ENCODE measurements at regions not wholly inside any gene's neighbourhood (a gene's known extent, or its start where the extent isn't known, plus 50 kb on each side); places are given as distances from the start of the nearest gene placed in this dataset.
"Not testable (repeated sequence)": the region's sequence is repeated elsewhere in the genome, so short reads cannot be mapped to it uniquely, and the experiment has no call there.

DNA sequence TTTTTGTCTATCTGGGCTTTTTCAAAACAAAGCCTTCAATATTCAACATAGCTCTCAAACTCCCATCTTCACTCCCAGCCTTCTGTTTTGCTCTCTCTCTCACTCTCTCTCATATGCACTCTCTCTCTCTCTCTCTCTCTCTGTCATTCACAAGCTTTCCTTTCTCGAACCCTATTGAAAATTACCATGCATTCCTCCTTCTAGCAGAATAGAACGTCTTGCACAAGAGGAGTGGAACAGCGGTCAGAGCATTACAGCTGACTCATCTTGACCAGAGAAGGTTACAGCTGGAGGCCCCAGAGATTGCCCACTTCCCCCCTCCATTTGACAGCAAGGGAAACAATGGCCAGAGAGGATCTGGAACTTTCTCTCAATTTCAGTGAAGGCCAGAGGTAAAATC, 51.0 kb upstream of the LIFR start:
- DNase-seq (no peak), ATAC-seq (no peak)

DNA sequence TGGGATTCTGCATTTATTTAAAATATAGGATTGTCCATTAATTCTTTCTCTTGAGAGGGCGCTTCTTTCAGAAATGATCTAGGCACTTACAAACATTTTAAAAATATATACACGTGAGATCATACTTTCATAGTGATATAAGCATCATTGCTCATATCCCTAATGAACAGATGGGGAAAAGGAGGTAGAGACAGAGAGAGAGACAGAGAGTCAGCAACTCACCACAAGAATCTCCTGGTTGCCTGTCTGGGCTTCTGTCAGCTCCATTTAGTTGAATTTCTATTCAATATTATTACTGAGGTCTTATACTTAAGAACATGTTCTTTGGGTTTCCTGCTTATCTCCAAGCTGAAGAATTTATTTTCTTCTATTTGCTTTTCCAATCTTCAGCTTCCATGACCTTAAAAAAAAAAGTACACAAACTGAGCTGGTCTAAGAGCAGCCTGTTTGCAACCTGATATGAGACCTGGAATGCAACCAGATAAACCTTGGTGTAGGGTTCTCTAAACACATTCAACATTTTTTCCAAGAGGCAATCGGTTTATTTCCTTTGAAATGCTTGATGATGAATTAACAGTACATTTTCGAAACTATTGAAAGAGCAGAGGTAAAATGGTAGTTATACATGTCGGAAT, 51.6 kb upstream of the LIFR start:
- no peak for ATAC-seq
- no peak for DNase-seq

DNA sequence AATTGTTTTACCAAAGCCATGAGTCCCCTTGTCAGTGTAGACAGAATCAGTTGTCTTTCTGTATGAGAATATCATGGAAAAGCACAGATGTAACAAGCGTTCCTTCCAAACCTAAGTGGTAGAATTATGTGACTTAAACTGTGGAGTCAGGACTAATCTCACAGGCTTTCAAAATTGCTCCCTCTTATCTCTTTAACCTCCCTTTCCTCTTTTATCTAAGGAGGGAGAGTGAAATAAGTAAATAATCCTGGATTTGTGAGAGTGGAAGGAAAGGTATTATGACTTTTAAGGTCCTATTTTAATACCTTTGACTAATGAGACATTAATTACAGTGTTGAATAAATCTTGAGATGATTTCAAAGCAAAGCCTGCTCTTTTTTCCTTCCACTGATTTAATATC, 52.4 kb upstream of the LIFR start:
- ATAC-seq, result no peak

DNA sequence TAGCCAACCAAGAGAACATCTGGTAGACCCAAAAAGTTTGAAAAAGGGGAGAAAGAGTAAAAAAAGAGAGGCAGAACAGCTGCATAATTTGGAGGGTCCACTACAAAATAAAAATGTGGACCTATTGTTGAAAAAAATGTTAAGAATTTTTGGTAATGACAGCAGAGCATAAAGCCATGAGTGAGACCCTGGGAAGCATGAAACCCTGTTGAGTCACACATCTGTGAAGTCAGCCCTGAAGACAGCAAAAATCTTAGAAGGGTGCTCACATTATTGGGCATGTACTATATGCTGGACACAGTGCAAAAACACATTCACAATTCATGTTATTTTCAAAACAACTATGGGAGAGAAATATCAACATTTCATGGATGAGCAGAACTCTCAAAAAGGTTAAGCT, 56.4 kb upstream of the LIFR start:
- DNase-seq (no peak), ATAC-seq (no peak)

More for the DNA sequence above, 52.4 kb upstream of the LIFR start:
- DNase-seq, result no peak

DNA sequence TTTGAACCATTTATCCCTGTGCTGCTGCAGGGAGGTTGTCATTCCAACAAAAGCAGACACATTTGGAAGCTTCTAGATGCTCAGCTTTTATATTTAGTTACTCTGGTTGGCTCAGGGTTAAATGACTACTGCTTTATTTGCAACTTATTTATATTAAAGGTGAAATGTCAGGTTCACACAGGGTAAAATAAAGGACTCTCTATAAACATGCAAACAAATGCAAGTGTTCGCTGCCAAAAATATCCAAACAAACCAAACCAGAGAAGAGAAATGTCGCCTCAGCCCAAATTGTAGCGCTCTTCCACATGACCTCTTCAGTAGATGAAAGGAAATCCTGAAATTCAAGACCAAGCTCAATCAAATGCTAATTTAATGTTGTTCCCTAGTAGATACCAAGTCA, 57.0 kb upstream of the LIFR start:
- ATAC-seq (no peak), DNase-seq (no peak)

DNA sequence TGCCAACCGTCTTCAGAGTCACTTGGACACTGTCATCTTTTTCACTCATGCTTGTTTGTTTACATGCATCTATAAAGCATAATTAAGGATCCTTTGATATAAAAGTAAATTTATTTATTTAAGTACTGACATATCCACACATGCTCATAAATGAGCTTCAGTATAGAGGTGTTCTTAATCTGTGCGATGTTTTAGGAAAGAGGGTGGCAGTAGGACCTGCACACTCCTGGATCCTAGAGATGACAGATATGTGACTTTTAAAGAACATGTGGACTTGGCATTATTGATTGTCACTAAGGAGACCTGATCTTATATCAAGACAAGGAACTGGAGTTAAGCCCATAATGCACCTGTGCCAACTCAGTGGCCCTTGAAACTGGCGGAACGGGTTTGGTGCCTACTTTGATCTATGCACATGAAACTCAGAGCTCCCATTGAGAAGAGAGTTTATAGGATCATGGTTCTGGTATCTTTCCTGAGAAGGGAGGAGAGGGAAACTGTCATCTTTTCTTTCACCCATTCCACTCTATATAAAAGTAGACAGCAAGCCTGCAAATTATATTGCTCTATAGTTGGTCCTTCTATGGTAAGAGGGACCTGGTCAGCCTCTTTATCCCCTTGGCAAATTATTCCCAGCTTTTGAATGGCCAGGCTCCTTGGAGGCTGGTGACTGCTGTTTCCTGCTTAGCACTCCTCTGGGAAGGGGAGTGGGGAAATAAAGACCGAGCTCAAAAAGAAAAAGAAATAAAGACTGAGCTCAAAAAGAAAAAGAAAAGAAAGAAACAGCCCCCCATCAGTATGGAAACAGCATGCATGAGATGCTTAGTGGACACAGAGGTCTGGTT, 57.8 kb upstream of the LIFR start:
- no peak for DNase-seq
- no peak for ATAC-seq

DNA sequence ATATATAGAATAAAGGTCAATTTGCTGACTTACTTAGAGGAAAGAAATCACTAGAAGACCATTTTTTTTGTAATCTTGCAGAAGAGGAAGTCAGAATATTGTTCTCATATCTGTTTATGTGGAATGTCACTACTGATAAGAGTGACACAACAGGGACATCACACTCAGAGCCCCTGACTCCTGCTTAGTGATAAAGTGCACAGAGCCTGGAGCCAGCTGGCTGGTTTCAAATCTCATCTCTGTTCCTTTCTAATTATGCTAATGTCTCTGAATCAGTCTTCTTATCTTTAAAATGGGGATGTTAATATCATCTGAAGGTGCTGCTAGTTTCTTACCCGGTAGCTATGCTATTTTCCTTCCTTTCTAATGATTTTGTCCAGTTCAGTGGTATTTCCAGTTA, 58.6 kb upstream of the LIFR start:
- ATAC-seq (no peak), DNase-seq (no peak)

DNA sequence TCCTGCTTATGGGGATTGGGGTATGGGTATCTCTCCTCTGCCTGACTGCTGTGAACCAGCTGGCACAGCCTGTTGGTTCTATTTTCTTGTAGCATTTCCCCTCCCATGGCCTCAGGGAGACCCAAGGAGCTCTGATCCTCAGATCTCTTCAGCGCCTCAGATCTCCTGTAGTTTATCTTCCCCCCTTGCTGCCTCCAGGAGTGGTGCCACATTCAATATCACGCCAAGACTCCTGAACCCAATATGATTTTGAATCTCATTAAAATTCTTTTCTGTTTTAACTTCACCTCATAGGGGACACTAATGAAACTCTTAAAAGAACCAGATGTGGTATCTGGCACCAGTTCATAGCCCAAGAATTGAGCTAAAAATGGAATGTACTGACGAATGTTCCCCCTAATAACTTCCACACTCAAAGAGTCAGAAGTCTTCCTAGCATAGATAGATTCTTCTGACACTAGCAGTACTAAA, 59.6 kb upstream of the LIFR start:
- ATAC-seq (no peak), DNase-seq (no peak)

DNA sequence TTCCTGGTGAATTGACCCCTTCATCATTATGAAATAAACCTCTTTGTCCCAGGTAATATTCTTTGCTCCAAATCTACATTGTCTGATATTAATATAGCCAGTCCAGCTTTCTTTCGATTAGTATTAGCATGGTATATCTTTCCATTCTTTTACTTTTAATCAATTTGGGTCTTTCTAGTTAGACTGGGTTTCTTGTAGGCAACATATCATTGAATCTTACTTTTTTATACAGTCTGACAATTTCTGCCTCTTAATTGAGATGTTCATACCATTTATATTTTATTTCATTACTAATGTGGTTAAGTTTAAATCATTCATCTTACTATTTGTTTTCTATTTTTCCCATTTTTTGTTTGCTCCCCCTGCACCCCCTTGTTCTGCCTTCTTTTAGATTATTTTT, 61.7 kb upstream of the LIFR start:
- DNase-seq, result no peak
- no peak for ATAC-seq

DNA sequence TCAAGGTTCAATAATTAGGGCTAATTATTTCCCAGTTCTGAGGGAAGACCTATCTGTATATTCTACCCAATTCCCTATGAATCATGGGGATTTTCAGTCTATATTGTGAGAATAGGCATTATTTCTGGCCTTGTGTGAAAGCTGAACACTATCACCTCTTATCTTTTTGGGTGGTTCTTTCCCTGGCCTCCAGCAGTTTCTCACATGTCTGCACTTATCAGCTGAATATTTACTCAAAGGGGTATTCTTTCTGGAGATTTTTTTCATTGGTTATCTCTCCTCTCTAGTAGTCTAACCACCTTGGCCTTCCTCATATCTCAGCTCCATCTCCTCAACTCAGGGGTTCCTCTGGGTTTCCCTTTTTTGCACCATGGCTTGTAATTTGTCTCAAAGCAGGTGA, 64.9 kb upstream of the LIFR start:
- DNase-seq (no peak), ATAC-seq (no peak)

DNA sequence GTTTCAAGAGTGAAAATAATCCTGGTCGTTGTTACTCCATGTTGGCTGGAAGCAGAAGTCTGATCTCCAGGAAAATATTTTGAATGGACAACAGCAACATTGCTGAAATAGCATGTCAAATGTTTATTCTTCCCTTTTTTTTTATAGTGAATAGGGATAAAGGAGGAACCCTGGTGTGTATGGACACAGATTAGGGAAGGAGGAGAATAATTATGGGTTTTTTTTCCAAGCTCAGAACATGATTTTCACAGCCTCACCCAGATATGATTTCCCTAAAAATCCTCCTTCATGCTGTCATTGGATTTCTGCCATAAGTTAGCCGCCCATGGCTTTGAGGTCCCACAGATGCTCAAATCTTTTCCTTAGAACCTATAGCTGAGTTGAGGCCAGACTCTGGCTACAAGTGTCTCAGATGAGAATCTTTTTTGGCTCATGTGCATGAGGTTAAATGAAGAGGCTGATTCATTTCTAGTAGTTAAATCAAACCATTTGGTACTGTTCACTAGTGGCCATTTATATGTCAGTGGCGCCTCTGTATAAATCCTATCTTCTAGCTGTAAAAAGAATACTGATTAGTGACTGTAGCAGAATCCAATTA, 65.5 kb upstream of the LIFR start:
- ATAC-seq (no peak), DNase-seq (no peak)

DNA sequence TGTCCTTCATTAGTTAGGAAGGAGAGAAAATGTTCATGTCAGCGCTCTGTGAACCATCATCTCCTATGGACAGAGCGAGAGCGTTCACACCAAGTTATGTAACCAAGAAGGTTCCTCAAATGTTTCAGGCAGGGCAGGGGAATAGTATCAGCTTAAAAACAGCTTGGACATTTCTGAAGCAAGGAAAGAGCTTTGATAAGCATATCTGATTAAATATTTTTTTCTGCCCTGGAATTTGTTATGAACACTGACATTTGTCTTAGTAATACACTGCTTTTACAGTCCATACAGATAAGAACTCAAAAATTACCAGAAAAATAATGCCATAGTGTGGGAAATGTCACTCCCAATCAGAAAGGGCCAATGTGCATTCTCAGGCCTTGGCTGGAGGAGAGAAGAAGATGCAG, 66.3 kb upstream of the LIFR start:
- DNase-seq, result no peak
- no peak for ATAC-seq

DNA sequence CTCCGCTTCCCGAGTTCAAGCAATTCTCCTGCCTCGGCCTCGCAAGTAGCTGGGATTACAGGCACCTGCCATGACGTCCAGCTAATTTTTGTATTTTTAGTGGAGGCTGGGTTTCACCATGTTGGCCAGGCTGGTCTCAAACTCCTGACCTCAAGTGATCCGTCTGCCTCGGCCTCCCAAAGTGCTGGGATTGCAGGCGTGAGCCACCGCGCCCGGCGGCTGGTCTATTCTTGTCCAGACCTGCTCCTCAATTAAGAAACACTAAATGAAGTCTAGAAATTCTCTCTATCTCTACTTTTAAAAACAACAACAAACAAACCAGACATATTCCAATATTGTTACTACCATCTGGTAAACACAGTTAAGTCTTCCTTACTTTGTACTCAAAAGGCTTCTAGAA, 68.1 kb upstream of the LIFR start:
- ATAC-seq, DNase-seq: not testable (repeated sequence)

DNA sequence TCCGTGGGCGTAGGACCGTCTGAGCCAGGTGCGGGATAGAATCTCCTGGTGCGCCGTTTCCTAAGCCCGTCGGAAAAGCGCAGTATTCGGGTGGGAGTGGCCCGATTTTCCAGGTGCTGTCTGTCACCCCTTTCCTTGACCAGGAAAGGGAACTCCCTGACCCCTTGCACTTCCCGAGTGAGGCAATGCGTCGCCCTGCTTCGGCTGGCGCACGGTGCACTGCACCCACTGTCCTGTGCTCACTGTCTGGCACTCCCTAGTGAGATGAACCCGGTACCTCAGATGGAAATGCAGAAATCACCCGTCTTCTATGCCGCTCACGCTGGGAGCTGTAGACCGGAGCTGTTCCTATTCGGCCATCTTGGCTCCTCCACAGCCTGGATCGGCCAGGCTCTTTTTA, 74.9 kb upstream of the LIFR start:
- ATAC-seq, DNase-seq: not testable (repeated sequence)

DNA sequence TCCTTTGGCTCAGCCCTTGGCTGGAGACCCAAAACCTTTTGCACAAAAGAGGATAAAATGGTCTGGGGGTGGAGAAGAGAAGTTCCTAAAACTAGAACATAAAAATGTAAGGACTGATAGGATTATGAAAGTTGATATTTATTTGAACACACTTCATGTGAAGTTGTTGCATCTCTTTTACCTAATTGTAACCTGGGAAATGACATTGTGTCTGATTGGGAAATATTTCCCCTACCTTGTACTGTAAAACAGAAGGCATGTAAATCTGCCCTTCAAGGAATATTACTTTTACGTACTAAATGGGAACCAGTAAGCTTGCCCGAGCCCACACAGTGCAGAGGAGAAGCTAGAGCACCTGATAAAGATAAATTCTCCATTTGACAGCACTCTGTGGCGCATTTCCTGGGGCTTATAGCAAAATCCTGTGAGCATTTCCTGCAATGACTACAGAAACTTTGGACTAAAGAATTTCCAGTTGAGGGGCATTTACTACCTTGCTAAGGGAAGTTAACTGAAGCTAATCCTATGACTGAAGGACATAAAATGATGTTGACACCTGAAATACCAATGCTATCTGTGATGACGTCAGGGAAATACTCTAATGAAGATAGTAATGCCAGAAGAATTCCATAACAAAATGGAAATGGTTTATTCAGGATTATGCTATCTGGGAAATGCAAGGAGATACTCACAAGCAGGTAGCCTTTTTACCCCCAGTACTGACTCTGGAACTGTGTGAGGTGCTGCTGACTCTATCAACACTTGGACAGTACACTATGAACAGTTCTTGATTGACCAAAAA, 78.3 kb upstream of the LIFR start:
- no peak for ATAC-seq
- DNase-seq, result no peak

DNA sequence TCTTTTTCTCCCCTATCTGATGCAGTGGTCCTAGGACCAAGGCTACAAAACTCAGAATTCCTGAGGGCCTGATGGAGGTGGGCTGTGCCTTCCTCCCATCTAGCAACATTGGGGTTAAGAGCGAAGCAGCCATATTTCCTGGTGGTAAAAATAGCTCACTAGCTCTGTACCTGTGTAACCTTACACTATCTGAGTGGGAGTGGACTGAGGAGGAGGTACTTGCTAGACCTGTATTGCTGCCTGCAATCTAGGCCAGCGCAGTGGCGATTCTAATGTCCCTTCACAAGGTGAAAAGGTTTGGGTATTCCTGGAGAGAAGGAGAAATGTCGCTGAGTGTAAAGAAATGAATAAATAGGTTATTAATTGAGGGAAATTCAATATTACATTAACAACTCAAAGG, 80.2 kb upstream of the LIFR start:
- DNase-seq (no peak), ATAC-seq (no peak)

DNA sequence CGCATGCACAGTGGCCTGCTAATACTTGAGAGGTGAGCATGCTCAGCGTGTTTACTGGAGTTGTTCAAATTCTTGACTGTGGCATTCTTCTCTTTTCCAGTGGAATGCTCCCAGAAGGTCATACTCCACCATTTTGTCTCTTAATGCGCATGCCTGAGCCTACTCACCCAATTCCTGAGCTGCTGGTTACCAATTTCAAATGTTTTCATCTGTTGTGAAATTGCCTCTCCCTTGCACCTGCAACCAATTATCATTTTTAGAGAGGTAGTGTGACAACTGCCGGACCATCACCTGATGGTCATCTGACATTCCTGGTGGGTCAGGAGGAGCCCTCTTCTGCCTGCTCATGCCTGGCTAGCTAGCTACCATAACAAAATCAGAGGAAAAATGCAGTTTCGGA, 82.2 kb upstream of the LIFR start:
- no peak for DNase-seq
- ATAC-seq, result no peak

DNA sequence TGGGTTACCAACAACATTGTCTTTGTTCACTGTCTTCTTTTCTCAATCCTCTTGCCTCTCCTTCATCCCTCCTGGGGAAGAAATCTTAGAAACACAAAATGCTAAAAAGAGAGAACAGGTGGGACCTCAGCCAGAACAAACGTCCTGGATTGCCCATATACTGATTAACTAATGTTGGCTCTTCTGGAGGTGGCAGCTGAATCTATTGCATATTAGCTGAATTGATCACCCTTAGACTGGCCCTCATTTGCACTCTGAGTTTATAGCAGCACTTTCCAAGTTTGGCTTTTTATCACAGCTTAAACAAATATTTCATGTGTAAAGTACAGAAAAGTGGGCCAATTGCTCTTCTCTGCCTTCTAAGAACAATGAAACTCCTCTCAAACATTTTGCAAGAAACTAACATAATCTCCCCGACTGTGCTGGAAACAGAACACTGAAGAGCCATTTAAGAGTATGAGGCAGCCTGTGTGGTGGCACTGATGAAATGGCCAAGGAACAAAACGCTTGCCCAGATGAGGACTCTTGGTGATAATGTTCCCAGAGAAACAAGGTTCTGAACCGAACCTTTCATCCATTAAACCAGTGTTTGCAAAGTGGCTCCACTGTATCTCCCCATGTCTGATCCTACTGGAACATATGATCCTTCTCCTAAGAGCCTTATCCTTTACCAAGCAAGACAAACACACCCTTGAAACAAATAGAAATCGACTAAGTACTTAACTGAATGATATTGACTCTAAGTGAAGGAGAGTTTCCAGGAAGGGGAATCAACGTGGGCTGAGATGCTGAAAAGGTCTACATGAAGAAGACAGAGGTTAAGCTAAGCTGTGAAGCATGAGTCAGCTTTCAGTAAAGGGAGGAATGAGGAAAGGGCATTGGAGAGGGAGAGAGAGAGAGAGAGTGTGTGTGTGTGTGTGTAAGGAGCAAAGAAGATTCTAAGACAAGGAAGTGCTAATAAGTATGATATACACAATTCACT, 83.2 kb upstream of the LIFR start:
- DNase-seq (no peak), ATAC-seq (no peak)

DNA sequence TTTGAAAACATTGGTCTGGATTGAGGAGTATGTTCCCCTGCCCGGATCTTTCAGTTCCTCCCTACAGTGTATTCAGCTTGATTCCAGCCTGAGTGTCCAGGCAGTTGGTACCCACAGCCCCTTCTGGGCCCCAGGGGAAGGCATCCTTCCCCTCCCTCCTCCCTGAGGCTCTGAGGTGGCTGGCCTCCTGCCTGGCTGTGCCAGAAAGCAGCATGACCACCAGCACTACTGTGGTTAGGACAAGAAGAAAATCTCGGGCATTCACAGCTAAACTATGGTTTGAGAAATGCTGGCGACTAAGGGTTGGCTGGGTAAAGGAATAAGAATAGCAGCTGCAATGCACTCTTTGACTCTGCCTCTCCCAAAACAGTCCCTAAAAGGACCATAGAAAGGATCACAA, 84.6 kb upstream of the LIFR start:
- ATAC-seq (no peak), DNase-seq (no peak)

DNA sequence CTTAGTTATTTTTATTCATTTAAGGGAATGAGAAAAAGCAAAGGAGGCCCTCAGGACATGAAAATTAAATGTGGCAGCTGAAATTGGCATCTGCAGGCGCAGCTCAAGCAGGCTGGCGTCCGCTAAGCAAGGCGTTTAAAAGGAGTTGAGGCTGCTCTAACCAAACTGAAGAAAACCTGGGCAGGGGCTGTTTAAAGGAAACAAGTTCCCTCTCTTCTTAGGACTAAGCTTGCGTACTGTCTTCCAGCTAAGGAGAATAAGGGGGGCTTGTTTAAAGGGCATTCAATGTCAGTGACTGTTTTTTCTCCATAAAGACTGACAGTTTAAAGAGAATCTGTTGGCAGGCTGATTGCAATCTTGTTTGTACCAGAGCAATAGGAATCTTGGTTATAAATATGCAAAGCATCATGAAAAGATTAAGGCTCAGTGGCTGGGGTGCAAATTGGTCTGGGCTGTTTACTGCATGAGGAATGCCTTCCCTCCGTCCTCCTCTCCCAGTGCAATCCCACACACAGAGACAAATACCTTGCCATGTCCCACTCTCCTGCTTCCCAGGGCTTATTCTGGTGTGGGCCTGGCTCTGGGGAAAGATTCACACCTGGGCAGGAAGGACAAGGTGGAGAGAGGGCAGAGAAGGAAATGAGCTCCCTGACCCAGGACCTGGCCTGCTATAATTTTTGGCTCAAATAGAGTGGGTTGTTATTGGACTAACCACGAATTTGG, 85.9 kb upstream of the LIFR start:
- ATAC-seq (no peak), DNase-seq (no peak)

DNA sequence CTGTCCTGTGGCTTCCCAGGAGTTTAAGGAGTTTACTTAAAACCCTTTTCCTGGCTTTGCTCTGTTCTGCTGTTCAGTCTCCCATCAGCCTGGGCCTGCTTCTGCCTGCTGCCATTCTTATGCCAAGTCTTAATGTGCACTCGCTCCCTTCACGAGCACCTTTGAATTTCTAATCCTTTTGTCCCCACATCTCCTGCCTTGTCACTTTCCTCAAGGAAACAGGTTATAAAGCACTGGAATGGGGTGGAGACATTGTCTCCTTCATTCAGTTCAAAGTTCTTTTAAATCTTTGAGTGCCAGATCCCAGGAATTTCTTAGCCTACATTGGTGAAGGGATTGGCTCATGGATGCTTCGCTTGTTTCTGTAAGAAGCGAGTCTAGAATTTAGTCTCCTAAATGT, 87.2 kb upstream of the LIFR start:
- DNase-seq, result no peak
- no peak for ATAC-seq

Measured in stimulated activated naive CD8-positive, alpha-beta T cell treated with anti-CD3 and anti-CD28 coated beads, Interleukin-15, Interleukin-2, amounts not matched to agents 100 U/mL and 50 U/mL, for 24 hours (primary cell).